ENCODE measurements at regions not wholly inside any gene's neighbourhood (a gene's known extent, or its start where the extent isn't known, plus 50 kb on each side); places are given as distances from the start of the nearest gene placed in this dataset.

DNA sequence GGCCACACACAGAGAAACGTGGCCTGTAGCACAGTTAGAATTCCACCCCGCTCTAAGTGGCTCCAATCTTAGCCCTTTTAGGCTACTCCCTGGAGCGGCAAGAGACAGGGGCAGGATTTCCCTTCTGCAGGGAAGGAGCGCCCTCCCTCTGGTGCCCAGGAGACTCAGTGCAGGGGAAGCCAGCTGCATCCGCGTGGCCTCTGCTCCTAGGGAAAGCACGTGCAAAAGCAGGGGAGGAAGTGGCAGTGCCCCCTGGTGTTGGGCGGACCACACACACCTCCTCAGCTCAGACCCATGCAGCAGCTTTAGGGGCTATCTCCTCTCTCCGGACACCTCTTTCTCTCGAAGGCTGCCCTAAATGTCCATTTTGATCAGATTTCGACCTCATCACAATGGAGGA is 50.0 kb downstream of the SPRING1 start:
- Mint-ChIP-seq H3K4me3 (no peak overlapping the region), H3K36me3 (ENCODE audit: low read depth) (no peaks in the 10 kb centered on the region), H3K27me3 (ENCODE audit: low read depth, poor library complexity) (peaks cover 23% of the 10 kb centered on the region), H3K4me1 (peaks cover 34% of the 10 kb centered on the region), H3K9me3 (no peaks in the 10 kb centered on the region), H3K27ac (no peak overlapping the region)
- peak; percentile 45 for DNase-seq
- TF ChIP-seq, protein P1, sequence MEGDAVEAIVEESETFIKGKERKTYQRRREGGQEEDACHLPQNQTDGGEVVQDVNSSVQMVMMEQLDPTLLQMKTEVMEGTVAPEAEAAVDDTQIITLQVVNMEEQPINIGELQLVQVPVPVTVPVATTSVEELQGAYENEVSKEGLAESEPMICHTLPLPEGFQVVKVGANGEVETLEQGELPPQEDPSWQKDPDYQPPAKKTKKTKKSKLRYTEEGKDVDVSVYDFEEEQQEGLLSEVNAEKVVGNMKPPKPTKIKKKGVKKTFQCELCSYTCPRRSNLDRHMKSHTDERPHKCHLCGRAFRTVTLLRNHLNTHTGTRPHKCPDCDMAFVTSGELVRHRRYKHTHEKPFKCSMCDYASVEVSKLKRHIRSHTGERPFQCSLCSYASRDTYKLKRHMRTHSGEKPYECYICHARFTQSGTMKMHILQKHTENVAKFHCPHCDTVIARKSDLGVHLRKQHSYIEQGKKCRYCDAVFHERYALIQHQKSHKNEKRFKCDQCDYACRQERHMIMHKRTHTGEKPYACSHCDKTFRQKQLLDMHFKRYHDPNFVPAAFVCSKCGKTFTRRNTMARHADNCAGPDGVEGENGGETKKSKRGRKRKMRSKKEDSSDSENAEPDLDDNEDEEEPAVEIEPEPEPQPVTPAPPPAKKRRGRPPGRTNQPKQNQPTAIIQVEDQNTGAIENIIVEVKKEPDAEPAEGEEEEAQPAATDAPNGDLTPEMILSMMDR (IDR thresholded peaks at IDR 0.05): peak; percentile 47

DNA sequence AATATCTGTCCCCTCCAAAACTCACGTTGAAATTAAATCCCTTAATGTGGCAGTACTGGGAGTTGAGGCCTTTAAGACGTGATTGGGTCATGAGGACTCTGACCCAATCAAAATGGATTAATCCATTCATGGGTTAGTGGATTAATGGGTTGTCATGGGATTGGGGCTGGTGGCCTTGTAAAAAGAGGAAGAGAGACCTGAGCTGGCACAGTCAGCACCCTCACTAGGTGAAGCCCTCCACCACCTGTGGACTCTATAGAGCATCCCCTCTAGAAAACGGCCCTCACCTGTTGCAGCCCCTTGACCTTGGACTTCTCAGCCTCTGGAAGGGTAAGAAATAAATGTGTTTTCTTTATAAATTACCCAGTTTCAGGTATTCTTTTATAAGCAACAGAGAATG is 53.0 kb downstream of the SPRING1 start:
- TF ChIP-seq, protein P1 (IDR thresholded peaks at IDR 0.05): no peak
- peaks cover 6% of the 10 kb centered on the region for H3K27me3 Mint-ChIP-seq (ENCODE audit: low read depth, poor library complexity)
- no peak for DNase-seq
- no peak overlapping the region for H3K4me3 Mint-ChIP-seq
- no peaks in the 10 kb centered on the region for H3K36me3 Mint-ChIP-seq (ENCODE audit: low read depth)
- peaks cover 6% of the 10 kb centered on the region for H3K4me1 Mint-ChIP-seq
- no peak overlapping the region for H3K27ac Mint-ChIP-seq
- no peaks in the 10 kb centered on the region for H3K9me3 Mint-ChIP-seq

DNA sequence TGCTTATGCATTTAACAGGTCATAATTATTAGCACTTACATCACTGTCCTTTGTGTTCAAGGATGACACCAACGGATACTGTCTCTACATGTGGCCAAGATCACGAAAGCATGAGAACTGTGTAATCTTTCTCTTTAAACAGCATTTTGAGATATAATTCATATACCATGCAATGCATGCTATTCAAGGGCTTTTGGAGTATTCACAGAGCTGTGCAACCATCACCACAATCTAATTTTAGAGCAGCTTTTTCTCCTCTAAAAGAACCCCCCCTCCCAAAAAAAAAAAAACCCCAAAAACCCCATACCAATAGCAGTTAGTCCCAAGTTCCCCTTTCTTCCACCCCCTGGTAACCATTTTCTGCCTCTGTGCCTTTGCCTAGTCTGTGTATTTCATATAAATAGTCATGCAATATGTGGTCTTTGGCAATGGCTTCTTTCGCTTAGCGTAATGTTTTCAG is 60.6 kb downstream of the SPRING1 start:
- H3K27me3 Mint-ChIP-seq (ENCODE audit: low read depth, poor library complexity): peaks cover 4% of the 10 kb centered on the region
- H3K27ac Mint-ChIP-seq: no peak overlapping the region
- H3K4me1 Mint-ChIP-seq: peaks cover 29% of the 10 kb centered on the region
- DNase-seq: no peak
- H3K9me3 Mint-ChIP-seq: peaks cover 12% of the 10 kb centered on the region
- H3K36me3 Mint-ChIP-seq (ENCODE audit: low read depth): no peaks in the 10 kb centered on the region
- no peak overlapping the region for H3K4me3 Mint-ChIP-seq
- TF ChIP-seq, protein P1 (IDR thresholded peaks at IDR 0.05): no peak

DNA sequence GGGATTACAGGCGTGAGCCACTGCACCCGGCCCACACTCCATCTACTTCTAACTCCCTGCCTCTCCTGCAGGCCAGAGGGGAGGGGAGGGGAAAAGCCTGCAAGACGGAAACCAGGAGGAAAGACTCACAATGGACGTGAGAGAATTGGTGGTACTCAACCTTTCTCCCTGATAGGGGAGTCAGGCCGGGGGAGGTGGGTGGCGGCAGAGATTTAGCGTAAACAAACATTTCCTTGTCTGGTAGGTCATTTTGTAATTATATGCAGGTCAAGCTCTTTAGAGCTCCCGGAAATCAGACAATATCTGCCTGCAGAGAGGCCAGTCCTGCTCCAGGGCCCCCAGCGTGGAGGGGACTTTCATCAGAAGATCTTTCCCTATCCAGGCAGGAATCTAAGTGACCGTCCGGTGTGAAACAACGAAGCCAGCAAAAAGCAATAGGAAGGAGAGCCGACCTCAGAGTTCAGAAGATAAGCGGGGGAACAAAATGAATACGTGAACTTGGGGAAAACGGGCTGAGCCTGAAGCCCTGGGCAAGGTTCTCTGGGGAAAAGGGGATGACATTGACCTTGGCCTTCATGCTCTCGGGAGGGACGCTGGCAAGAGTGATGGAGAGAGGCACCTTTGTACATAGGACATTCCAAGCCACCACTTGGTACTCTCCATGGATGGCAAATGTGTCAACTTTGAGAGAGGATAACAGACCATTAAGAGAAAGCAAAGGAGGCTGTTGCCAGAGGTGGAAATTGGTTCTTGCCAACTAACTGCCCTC is 62.3 kb downstream of the SPRING1 start:
- H3K27ac Mint-ChIP-seq: peak overlapping the region; percentile 4
- no peak overlapping the region for H3K4me3 Mint-ChIP-seq
- no peaks in the 10 kb centered on the region for H3K36me3 Mint-ChIP-seq (ENCODE audit: low read depth)
- TF ChIP-seq, protein P1 (IDR thresholded peaks at IDR 0.05): no peak
- peaks cover 4% of the 10 kb centered on the region for H3K27me3 Mint-ChIP-seq (ENCODE audit: low read depth, poor library complexity)
- peaks cover 35% of the 10 kb centered on the region for H3K4me1 Mint-ChIP-seq
- peaks cover 12% of the 10 kb centered on the region for H3K9me3 Mint-ChIP-seq
- DNase-seq: no peak

DNA sequence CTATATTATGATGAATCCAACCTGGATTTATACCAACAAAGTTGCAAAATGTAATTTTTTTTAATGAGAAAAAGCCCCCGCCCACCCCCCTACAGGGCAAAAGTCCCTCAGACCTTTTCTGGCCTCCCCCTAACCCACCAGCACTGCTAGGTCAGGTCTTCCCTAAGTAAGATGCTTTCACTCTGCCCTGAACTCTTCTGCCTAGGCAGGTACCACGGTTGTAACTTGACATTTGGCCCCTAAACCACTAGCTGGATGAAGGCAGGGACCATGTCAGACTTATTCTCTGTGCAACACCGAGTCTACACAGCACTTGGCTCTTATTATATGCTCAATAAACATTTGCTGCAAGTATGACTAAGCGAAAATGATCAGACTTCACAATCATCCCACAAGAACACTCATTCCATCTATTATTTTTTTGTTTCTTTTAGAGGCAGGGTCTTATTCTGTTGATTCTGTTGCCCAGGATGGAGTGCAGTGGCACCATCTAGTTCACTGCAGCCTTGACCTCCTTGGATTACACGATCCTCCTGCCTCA is 63.2 kb downstream of the SPRING1 start:
- DNase-seq: no peak
- Mint-ChIP-seq H3K36me3 (ENCODE audit: low read depth) (no peaks in the 10 kb centered on the region), H3K4me3 (no peak overlapping the region), H3K27me3 (ENCODE audit: low read depth, poor library complexity) (peaks cover 4% of the 10 kb centered on the region), H3K27ac (no peak overlapping the region), H3K4me1 (peaks cover 35% of the 10 kb centered on the region), H3K9me3 (peaks cover 12% of the 10 kb centered on the region)
- TF ChIP-seq, protein P1 (IDR thresholded peaks at IDR 0.05): no peak
